Muscle layer of duodenum (tissue), 2 donors: ENCODE measurements at regions not wholly inside any gene's neighbourhood (a gene's known extent, or its start where the extent isn't known, plus 50 kb on each side); places are given as distances from the start of the nearest gene placed in this dataset.

Experiments
- H3K27ac ChIP-seq: one replicate; pipeline ENCODE4 v1.7.0; 2013; ENCODE audit warnings: mild to moderate bottlenecking, low read length
- H3K27me3 ChIP-seq: one replicate; pipeline ENCODE4 v1.7.0; 2013; ENCODE audit warnings: low read depth, mild to moderate bottlenecking, control low read depth, low read length
- H3K36me3 ChIP-seq, 2 donors: one replicate each; pipeline ENCODE4 v1.7.0; 2013; ENCODE audit warnings: low read length in 2 of 2, control low read depth in 1 of 2, mild to moderate bottlenecking in 1 of 2; ENCODE audit not compliant: insufficient read depth in 2 of 2, control insufficient read depth in 1 of 2
- H3K4me1 ChIP-seq, 2 donors: one replicate each; pipeline ENCODE4 v1.7.0; 2013; ENCODE audit warnings: low read length in 2 of 2, mild to moderate bottlenecking in 2 of 2, control low read depth in 1 of 2, moderate library complexity in 1 of 2; ENCODE audit not compliant: insufficient read depth in 2 of 2, control insufficient read depth in 1 of 2
- H3K4me3 ChIP-seq, 2 donors: one replicate each; pipeline ENCODE4 v1.7.0; 2013; ENCODE audit warnings: low read length in 2 of 2, low read depth in 1 of 2, mild to moderate bottlenecking in 1 of 2
- H3K9me3 ChIP-seq, 2 donors: one replicate each; pipeline ENCODE4 v1.7.0; 2013; ENCODE audit warnings: low read length in 2 of 2, control low read depth in 1 of 2, mild to moderate bottlenecking in 1 of 2; ENCODE audit not compliant: control insufficient read depth in 1 of 2
- donor health status: healthy.

DNA sequence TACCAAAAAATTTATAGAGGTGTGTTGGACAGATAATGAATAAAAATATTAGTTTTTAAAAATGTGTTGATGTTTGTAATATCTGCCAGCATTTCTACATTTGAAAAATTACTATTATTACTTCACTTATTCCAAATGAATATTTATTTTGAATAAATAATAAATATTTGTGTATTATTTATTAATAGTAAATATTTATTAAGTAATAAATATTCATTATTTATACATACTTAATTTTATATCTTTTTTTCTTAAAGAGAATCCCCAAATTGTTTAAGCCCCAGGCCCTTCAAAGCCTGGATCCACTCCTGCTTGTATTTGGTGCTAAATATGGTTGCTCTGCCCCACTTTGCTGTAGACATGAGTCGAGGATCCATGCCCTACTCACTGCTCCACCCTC lies 60.5 kb upstream of the HOPX start:
- H3K27ac ChIP-seq, result no peak overlapping the region
- H3K9me3 ChIP-seq, result no peaks in the 10 kb centered on the region
- no peaks in the 10 kb centered on the region for H3K36me3 ChIP-seq
- H3K4me1 ChIP-seq, result no peaks in the 10 kb centered on the region
- no peak overlapping the region for H3K4me3 ChIP-seq
- H3K27me3 ChIP-seq, result no peaks in the 10 kb centered on the region

DNA sequence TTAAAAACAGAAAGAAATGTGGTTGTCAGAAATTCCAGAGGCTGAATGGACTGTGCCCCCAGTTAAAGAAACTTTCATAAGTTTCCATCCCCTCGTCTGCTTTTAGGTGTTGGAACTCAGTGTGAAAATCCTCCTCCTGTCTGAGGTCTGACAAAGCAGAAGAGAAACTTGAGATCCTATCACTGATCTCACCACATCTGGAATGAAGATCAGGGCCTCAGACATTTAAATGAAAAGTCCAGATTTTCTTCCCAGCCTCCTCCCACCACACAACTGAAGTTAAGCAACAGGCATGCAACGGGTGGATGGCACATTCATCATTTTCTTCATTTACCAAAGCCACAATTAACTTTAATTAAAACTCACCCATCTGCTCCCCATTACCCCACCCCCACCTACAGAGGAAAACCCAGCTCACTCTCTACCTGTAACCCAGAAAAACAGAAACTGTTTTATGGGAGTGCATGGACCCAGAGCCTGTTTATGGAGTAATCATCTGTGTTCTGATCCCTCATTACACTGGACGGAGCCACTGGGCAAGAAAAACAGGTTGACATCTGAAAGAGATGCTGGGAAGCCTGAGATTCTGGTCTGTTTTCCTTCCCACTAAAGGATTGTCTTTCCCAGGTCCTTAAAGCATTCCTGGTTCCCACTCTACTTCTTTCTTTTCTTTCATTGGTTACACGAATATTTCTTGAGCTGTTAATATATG lies 58.1 kb upstream of the HOPX start:
- H3K4me1 ChIP-seq, result no peaks in the 10 kb centered on the region
- H3K27me3 ChIP-seq, result no peaks in the 10 kb centered on the region
- H3K27ac ChIP-seq, result no peak overlapping the region
- no peaks in the 10 kb centered on the region for H3K36me3 ChIP-seq
- no peaks in the 10 kb centered on the region for H3K9me3 ChIP-seq
- no peak overlapping the region for H3K4me3 ChIP-seq

DNA sequence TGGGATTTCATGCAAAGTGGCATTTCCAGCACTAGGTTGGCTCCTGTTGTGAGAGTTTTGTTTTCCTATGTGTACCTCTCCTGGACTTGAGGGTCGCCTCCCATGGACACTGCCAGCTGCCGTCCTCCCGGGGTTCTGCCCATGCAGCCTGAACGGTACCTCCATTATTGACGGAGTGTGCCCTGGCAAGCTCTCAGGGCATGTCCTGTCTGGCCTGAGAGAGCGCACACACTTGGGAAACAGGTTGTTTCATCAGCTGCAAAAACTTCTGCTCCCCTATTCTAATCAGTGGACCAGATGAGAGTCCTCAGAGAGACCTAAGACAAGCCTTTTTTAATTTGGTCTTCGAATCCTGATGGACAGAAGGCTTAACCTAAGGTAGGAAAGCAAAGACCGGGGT lies 56.6 kb upstream of the HOPX start:
- no peaks in the 10 kb centered on the region for H3K36me3 ChIP-seq
- H3K4me1 ChIP-seq, result no peaks in the 10 kb centered on the region
- H3K27ac ChIP-seq, result no peak overlapping the region

DNA sequence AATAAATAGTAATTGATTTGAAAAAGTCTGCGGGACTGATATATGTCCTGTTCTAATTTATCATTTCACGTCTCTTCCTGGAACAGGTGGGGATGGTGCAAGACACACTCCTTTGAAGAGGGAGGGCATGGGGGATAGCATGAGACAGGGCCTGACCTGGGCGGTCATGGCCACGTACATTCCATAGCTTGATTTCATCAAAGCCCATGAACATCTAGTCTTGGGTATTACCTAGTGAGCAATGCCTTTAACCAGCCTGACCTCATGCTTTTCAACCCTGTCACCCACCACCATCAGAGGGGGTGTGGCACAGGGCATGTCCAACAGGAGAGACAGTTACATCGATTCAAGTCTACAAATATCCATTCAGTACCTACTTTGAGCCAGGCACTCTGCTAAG lies 52.3 kb upstream of the HOPX start:
- H3K36me3 ChIP-seq, result no peaks in the 10 kb centered on the region
- no peak overlapping the region for H3K4me3 ChIP-seq
- no peaks in the 10 kb centered on the region for H3K27me3 ChIP-seq
- no peaks in the 10 kb centered on the region for H3K4me1 ChIP-seq
- no peaks in the 10 kb centered on the region for H3K9me3 ChIP-seq
- H3K27ac ChIP-seq, result no peak overlapping the region

More for the DNA sequence above, 56.6 kb upstream of the HOPX start:
- no peak overlapping the region for H3K4me3 ChIP-seq
- H3K9me3 ChIP-seq, result no peaks in the 10 kb centered on the region
- no peaks in the 10 kb centered on the region for H3K27me3 ChIP-seq

DNA sequence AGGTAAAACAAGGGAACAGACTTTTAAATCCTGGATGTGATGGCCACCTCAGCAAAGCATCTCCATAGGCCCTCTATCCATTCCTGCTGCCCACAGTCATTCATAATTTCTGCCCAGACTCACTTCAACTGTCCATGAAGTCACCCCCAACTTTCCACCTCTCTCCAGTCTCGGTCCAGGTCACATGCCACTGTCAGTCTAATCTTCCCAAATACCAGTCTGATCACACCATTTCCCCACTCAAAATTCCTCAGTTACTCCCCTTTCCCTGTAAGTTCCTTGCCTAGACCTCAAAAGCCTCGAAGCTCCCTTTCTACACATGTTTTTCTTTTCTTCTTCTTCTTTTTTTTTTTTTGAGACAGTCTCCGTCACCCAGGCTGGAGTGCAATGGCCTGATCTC lies 51.2 kb upstream of the HOPX start:
- no peaks in the 10 kb centered on the region for H3K36me3 ChIP-seq
- no peak overlapping the region for H3K27ac ChIP-seq
- no peaks in the 10 kb centered on the region for H3K4me1 ChIP-seq
- H3K9me3 ChIP-seq, result no peaks in the 10 kb centered on the region
- no peak overlapping the region for H3K4me3 ChIP-seq
- H3K27me3 ChIP-seq, result no peaks in the 10 kb centered on the region

DNA sequence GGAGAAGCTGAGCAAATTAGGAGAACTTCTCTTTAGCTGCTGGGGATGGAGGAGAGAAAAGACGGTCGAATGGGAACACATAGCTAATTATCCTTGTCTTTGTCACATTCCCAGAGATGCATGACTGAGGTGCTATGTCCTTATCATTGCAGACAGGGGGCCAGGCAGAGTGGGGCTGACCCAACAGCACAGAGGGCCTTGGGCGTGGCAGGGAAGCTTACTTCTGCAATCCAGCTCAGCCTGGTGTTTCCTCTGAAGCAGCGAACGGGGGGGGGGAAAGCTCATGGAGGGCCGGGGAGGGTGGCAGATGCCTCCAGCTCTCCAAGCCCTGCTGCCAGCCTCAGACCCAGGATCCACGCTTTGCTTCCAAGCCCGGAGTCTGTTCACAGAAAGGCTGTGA lies 50.8 kb upstream of the HOPX start:
- Histone ChIP-seq H3K4me1 (no peaks in the 10 kb centered on the region), H3K9me3 (no peaks in the 10 kb centered on the region), H3K27me3 (no peaks in the 10 kb centered on the region), H3K36me3 (no peaks in the 10 kb centered on the region), H3K27ac (no peak overlapping the region), H3K4me3 (no peak overlapping the region)
